Calu3 (cell line): ENCODE measurements at regions not wholly inside any gene's neighbourhood (a gene's known extent, or its start where the extent isn't known, plus 50 kb on each side); places are given as distances from the start of the nearest gene placed in this dataset.

Experiments used
- BruUV-seq: library from RNA; stranded (reverse); fragments of 400-500 nt; replicated peaks from 2 replicates; lab custom pipeline; 2021; lab: Mats Ljungman, UMichigan
- CTCF ChIA-PET: fragments of 300-600 bp; sonication (Branson Sonifier 250); formaldehyde crosslinking; loops from one replicate; lab custom pipeline; 2022; ENCODE audit warnings: antibody characterized with exemption; lab: Charles Lee
- DNase-seq: peaks from one replicate; pipeline ENCODE4 v3.0.0; 2022
- H3K27ac Mint-ChIP-seq: one replicate; pipeline ENCODE4 v1.8.0; 2022; ENCODE audit warnings: mixed read lengths; ENCODE audit not compliant: unreplicated experiment
- H3K27me3 Mint-ChIP-seq: one replicate; pipeline ENCODE4 v1.8.0; 2022; ENCODE audit warnings: mixed read lengths; ENCODE audit not compliant: unreplicated experiment
- H3K36me3 Mint-ChIP-seq: one replicate; pipeline ENCODE4 v1.8.0; 2022; ENCODE audit warnings: mild to moderate bottlenecking, moderate library complexity, mixed read lengths; ENCODE audit not compliant: insufficient read depth, unreplicated experiment
- H3K4me1 Mint-ChIP-seq: one replicate; pipeline ENCODE4 v1.8.0; 2022; ENCODE audit warnings: mild to moderate bottlenecking, low read depth, mixed read lengths; ENCODE audit not compliant: unreplicated experiment
- H3K4me3 Mint-ChIP-seq: one replicate; pipeline ENCODE4 v1.8.0; 2022; ENCODE audit warnings: mild to moderate bottlenecking, low read depth, moderate library complexity, mixed read lengths; ENCODE audit not compliant: unreplicated experiment
- H3K9me3 Mint-ChIP-seq: one replicate; pipeline ENCODE4 v1.8.0; 2022; ENCODE audit warnings: low read depth, mixed read lengths; ENCODE audit not compliant: unreplicated experiment
- CTCF ChIP-seq: fragments of 200-600 bp; IDR thresholded peaks from one replicate; pipeline ENCODE4 v1.8.0; 2022; ENCODE audit warnings: antibody characterized with exemption; ENCODE audit not compliant: unreplicated experiment
- intact Hi-C: fragments of 100-400 bp; cut with micrococcal nuclease; formaldehyde crosslinking; loops from one replicate; pipeline ENCODE4 v1.10.0; 2022; ENCODE audit not compliant: unreplicated experiment

GRCh38 chr16:79697562-79698112 is 97.1 kb upstream of the MAF start:
- CTCF ChIA-PET, result interaction anchor here (0.7 kb wide), 1 partner anchor 68 kb away, joined by 3 read pairs; no protein-coding TSS in a partner anchor
- no peak for TF ChIP-seq CTCF
- no peak overlapping the region for H3K4me3 Mint-ChIP-seq
- DNase-seq, result no peak
- no peaks in the 10 kb centered on the region for H3K4me1 Mint-ChIP-seq
- no peaks in the 10 kb centered on the region for H3K27me3 Mint-ChIP-seq
- no TSS peak for BruUV-seq
- H3K36me3 Mint-ChIP-seq, result no peaks in the 10 kb centered on the region
- intact Hi-C loops, result no loop called here
- no peaks in the 10 kb centered on the region for H3K9me3 Mint-ChIP-seq
- no peak overlapping the region for H3K27ac Mint-ChIP-seq

GRCh38 chr16:79691007-79691406 is 90.5 kb upstream of the MAF start:
- Mint-ChIP-seq H3K4me1 (no peaks in the 10 kb centered on the region), H3K4me3 (no peak overlapping the region), H3K27me3 (peaks cover 8% of the 10 kb centered on the region), H3K9me3 (peaks cover 2% of the 10 kb centered on the region), H3K27ac (no peak overlapping the region), H3K36me3 (no peaks in the 10 kb centered on the region)
- intact Hi-C loops, result no loop called here
- no peak for DNase-seq
- no TSS peak for BruUV-seq
- CTCF ChIA-PET, result no interaction called here
- TF ChIP-seq CTCF, result no peak

GRCh38 chr16:79690159-79690558 is 89.6 kb upstream of the MAF start:
- no peak for TF ChIP-seq CTCF
- H3K9me3 Mint-ChIP-seq, result peaks cover 2% of the 10 kb centered on the region
- no peak for DNase-seq
- H3K4me3 Mint-ChIP-seq, result no peak overlapping the region
- no TSS peak for BruUV-seq
- CTCF ChIA-PET, result no interaction called here
- no peaks in the 10 kb centered on the region for H3K36me3 Mint-ChIP-seq
- no peak overlapping the region for H3K27ac Mint-ChIP-seq
- no peaks in the 10 kb centered on the region for H3K4me1 Mint-ChIP-seq
- intact Hi-C loops, result no loop called here
- H3K27me3 Mint-ChIP-seq, result peaks cover 8% of the 10 kb centered on the region

GRCh38 chr16:79687249-79688130 is 87.0 kb upstream of the MAF start:
- CTCF ChIA-PET, result interaction anchor here (0.8 kb wide), 1 partner anchor 37 kb away, joined by 3 read pairs; no protein-coding TSS in a partner anchor
- Mint-ChIP-seq H3K27me3 (peaks cover 8% of the 10 kb centered on the region), H3K4me3 (no peak overlapping the region), H3K36me3 (no peaks in the 10 kb centered on the region), H3K4me1 (no peaks in the 10 kb centered on the region), H3K27ac (no peak overlapping the region), H3K9me3 (peaks cover 10% of the 10 kb centered on the region)
- no peak for DNase-seq
- intact Hi-C loops, result no loop called here
- TF ChIP-seq CTCF, result no peak
- no TSS peak for BruUV-seq
